Retinal pigment epithelial cell (primary cell): ENCODE measurements at regions not wholly inside any gene's neighbourhood (a gene's known extent, or its start where the extent isn't known, plus 50 kb on each side); places are given as distances from the start of the nearest gene placed in this dataset.

Experiments used
- DNase-seq: peaks from one replicate; pipeline ENCODE4 v3.0.0-alpha.2; 2010; ENCODE audit warnings: low read depth
- H3K4me3 ChIP-seq: 2 replicates; pipeline ENCODE4 v1.5.1; 2011; ENCODE audit warnings: mild to moderate bottlenecking, low read length, control low read depth, moderate library complexity
- TF ChIP-seq, protein P1 (sequence below): conservative IDR thresholded peaks from 2 replicates; pipeline ENCODE4 v1.5.1; 2011; ENCODE audit warnings: low read depth, low read length, control low read depth, inconsistent platforms

GRCh38 chr13:73189362-73189761, 130.6 kb downstream of the KLF5 start:
- DNase-seq = no peak
- TF ChIP-seq, protein P1, sequence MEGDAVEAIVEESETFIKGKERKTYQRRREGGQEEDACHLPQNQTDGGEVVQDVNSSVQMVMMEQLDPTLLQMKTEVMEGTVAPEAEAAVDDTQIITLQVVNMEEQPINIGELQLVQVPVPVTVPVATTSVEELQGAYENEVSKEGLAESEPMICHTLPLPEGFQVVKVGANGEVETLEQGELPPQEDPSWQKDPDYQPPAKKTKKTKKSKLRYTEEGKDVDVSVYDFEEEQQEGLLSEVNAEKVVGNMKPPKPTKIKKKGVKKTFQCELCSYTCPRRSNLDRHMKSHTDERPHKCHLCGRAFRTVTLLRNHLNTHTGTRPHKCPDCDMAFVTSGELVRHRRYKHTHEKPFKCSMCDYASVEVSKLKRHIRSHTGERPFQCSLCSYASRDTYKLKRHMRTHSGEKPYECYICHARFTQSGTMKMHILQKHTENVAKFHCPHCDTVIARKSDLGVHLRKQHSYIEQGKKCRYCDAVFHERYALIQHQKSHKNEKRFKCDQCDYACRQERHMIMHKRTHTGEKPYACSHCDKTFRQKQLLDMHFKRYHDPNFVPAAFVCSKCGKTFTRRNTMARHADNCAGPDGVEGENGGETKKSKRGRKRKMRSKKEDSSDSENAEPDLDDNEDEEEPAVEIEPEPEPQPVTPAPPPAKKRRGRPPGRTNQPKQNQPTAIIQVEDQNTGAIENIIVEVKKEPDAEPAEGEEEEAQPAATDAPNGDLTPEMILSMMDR = no peak
- H3K4me3 ChIP-seq = no peak overlapping the region

DNA sequence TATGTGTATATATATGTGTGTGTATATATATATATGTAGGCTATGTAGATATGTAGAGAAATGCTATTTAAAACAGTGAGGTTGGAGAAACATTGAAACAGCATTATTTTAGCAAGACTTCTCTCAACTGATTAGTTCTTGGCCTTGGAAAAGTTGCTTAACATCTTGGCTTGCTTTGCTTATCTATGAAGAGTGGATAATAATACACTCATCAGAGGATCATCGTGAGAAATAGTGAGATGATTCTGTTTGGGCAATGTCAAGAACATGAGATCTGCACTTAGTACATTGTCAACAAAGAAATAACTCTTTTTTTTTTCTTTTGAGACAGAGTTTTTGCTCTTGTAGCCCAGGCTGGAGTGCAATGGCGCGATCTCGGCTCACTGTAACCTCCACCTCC, 128.3 kb downstream of the KLF5 start:
- TF ChIP-seq, protein P1 = no peak
- no peak overlapping the region for H3K4me3 ChIP-seq
- DNase-seq = no peak

DNA sequence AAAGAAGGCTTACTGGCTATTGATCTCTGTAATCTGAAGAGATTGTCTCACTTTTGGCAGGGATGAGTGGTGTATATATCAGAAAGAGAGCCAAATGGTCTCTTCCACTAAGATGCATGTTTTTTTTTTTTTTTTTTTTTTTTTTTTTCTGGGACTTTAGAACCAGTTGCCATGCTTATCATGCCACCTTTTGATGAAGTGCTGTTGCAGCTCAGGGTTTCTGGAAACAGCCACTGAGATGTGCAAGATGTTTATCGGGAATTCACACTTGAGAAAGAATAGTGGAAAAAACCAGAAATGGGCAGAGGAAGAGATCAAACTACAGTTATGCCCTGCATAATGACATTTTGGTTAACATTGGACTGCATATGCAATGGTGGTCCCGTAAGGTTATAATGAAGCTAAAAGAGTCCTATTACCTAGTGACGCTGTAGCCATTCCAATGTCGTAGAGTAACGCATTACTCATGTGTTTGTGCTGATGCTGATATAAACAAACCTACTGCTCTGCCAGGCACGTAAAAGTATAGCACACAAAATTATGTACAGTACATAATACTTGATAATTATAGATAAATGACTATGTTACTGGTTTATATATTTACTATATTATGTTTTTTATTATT, 121.0 kb downstream of the KLF5 start:
- TF ChIP-seq, protein P1 = no peak
- DNase-seq = no peak
- H3K4me3 ChIP-seq = no peak overlapping the region

GRCh38 chr13:73177916-73178565, 119.2 kb downstream of the KLF5 start:
- TF ChIP-seq, protein P1 = no peak
- no peak overlapping the region for H3K4me3 ChIP-seq
- DNase-seq = no peak

DNA sequence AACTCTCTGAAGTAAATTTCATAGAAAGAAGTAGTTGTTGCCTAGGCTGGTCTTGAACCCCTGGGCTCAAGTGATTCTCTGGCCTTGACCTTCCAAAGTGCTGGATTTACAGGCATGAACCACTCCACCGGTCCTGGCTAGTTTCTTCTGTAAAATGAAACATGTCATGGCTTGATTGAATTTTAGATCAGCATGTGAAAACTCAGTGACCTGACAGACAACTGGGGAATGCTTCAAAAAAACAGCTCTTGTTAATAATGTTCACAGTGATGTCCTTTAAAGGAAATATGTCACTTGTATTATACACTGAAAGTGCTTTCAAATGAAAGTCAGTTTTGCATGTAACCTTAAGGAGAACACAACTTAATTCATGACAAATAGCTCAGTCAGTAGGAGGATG, 118.2 kb downstream of the KLF5 start:
- DNase-seq = no peak
- H3K4me3 ChIP-seq = no peak overlapping the region
- TF ChIP-seq, protein P1 = no peak

GRCh38 chr13:73174521-73175010, 115.8 kb downstream of the KLF5 start:
- no peak for DNase-seq
- TF ChIP-seq, protein P1 = no peak
- H3K4me3 ChIP-seq = no peak overlapping the region

- no peak for DNase-seq
- TF ChIP-seq, protein P1 = no peak
- no peak overlapping the region for H3K4me3 ChIP-seq
Measured at GRCh38 chr13:73173279-73173811, 114.5 kb downstream of the KLF5 start.
